ENCODE measurements at regions not wholly inside any gene's neighbourhood (a gene's known extent, or its start where the extent isn't known, plus 50 kb on each side); places are given as distances from the start of the nearest gene placed in this dataset.

- intact Hi-C loops (cut with DNase I), result no loop called here
- no peak overlapping the region for H3K4me3 ChIP-seq (ENCODE audit: low read length in 2 of 2)
- no peaks in the 10 kb centered on the region for H3K27me3 ChIP-seq (ENCODE audit: control insufficient read depth in 1 of 2, insufficient read depth in 2 of 2, low read length in 1 of 2)
- no peaks in the 10 kb centered on the region for H3K36me3 ChIP-seq (ENCODE audit: control insufficient read depth in 1 of 2, insufficient read depth in 2 of 2, low read length in 1 of 2)
- 52 to 57% methylated on average over 8 of the region's 8 CpGs for WGBS, 2 donors
- ATAC-seq (ENCODE audit: low FRiP score) (no peak), DNase-seq (no peak)
- no peak overlapping the region for H3K27ac ChIP-seq (ENCODE audit: low read depth in 1 of 2, low read length in 2 of 2)
- H3K4me1 ChIP-seq (ENCODE audit: control insufficient read depth in 1 of 2, insufficient read depth in 2 of 2, low read length in 2 of 2), result no peaks in the 10 kb centered on the region
- no peaks in the 10 kb centered on the region for H3K9me3 ChIP-seq (ENCODE audit: control insufficient read depth, low read length)
Observed at GRCh38 chr9:131809941-131810344, 70.1 kb upstream of the RAPGEF1 start.

- H3K4me1 ChIP-seq (ENCODE audit: control insufficient read depth in 1 of 2, insufficient read depth in 2 of 2, low read length in 2 of 2), result no peaks in the 10 kb centered on the region
- no peak overlapping the region for H3K4me3 ChIP-seq (ENCODE audit: low read length in 2 of 2)
- H3K36me3 ChIP-seq (ENCODE audit: control insufficient read depth in 1 of 2, insufficient read depth in 2 of 2, low read length in 1 of 2), result no peaks in the 10 kb centered on the region
- H3K27me3 ChIP-seq (ENCODE audit: control insufficient read depth in 1 of 2, insufficient read depth in 2 of 2, low read length in 1 of 2), result peaks cover 0 to 2% of the 10 kb centered on the region in 2 donors
- WGBS, 2 donors, result 68 to 76% methylated on average over 7 of the region's 7 CpGs
- intact Hi-C loops (cut with DNase I), result no loop called here
- H3K9me3 ChIP-seq (ENCODE audit: control insufficient read depth, low read length), result peaks cover 7% of the 10 kb centered on the region
- no peak overlapping the region for H3K27ac ChIP-seq (ENCODE audit: low read depth in 1 of 2, low read length in 2 of 2)
- ATAC-seq (ENCODE audit: low FRiP score) (no peak), DNase-seq (peak in 1 of 2 donors; percentile 25)
Observed at GRCh38 chr9:131808291-131808690, 68.4 kb upstream of the RAPGEF1 start.

- no peak overlapping the region for H3K4me3 ChIP-seq (ENCODE audit: low read length in 2 of 2)
- peaks cover 7% of the 10 kb centered on the region for H3K9me3 ChIP-seq (ENCODE audit: control insufficient read depth, low read length)
- intact Hi-C loops (cut with DNase I), result no loop called here
- WGBS, 2 donors, result 6 to 8% methylated on average over 18 to 19 of the region's 19 CpGs
- peaks cover 0 to 4% of the 10 kb centered on the region in 2 donors for H3K27me3 ChIP-seq (ENCODE audit: control insufficient read depth in 1 of 2, insufficient read depth in 2 of 2, low read length in 1 of 2)
- DNase-seq, result peak; percentile 20 to 58
- no peaks in the 10 kb centered on the region for H3K36me3 ChIP-seq (ENCODE audit: control insufficient read depth in 1 of 2, insufficient read depth in 2 of 2, low read length in 1 of 2)
- H3K4me1 ChIP-seq (ENCODE audit: control insufficient read depth in 1 of 2, insufficient read depth in 2 of 2, low read length in 2 of 2), result no peaks in the 10 kb centered on the region
- no peak overlapping the region for H3K27ac ChIP-seq (ENCODE audit: low read depth in 1 of 2, low read length in 2 of 2)
- ATAC-seq (ENCODE audit: low FRiP score), result no peak
Observed at GRCh38 chr9:131807144-131807983, 67.5 kb upstream of the RAPGEF1 start.

- Histone ChIP-seq H3K4me1 (ENCODE audit: control insufficient read depth in 1 of 2, insufficient read depth in 2 of 2, low read length in 2 of 2) (no peaks in the 10 kb centered on the region), H3K27ac (ENCODE audit: low read depth in 1 of 2, low read length in 2 of 2) (no peak overlapping the region), H3K27me3 (ENCODE audit: control insufficient read depth in 1 of 2, insufficient read depth in 2 of 2, low read length in 1 of 2) (peaks cover 0 to 4% of the 10 kb centered on the region in 2 donors), H3K36me3 (ENCODE audit: control insufficient read depth in 1 of 2, insufficient read depth in 2 of 2, low read length in 1 of 2) (no peaks in the 10 kb centered on the region), H3K9me3 (ENCODE audit: control insufficient read depth, low read length) (peaks cover 7% of the 10 kb centered on the region), H3K4me3 (ENCODE audit: low read length in 2 of 2) (no peak overlapping the region)
- DNase-seq, result no peak
- WGBS, 2 donors, result 34 to 41% methylated on average over 8 of the region's 8 CpGs
- intact Hi-C loops (cut with DNase I), result no loop called here
- no peak for ATAC-seq (ENCODE audit: low FRiP score)
Observed at GRCh38 chr9:131805803-131806202, 65.9 kb upstream of the RAPGEF1 start.

GRCh38 chr9:131804826-131805225 is 65.0 kb upstream of the RAPGEF1 start:
- peaks cover 0 to 4% of the 10 kb centered on the region in 2 donors for H3K27me3 ChIP-seq (ENCODE audit: control insufficient read depth in 1 of 2, insufficient read depth in 2 of 2, low read length in 1 of 2)
- 39 to 43% methylated on average over 3 of the region's 3 CpGs for WGBS, 2 donors
- H3K9me3 ChIP-seq (ENCODE audit: control insufficient read depth, low read length), result peaks cover 9% of the 10 kb centered on the region
- intact Hi-C loops (cut with DNase I), result no loop called here
- no peak for DNase-seq
- H3K36me3 ChIP-seq (ENCODE audit: control insufficient read depth in 1 of 2, insufficient read depth in 2 of 2, low read length in 1 of 2), result no peaks in the 10 kb centered on the region
- no peak overlapping the region for H3K4me3 ChIP-seq (ENCODE audit: low read length in 2 of 2)
- H3K4me1 ChIP-seq (ENCODE audit: control insufficient read depth in 1 of 2, insufficient read depth in 2 of 2, low read length in 2 of 2), result no peaks in the 10 kb centered on the region
- no peak overlapping the region for H3K27ac ChIP-seq (ENCODE audit: low read depth in 1 of 2, low read length in 2 of 2)
- no peak for ATAC-seq (ENCODE audit: low FRiP score)

- peaks cover 9% of the 10 kb centered on the region for H3K9me3 ChIP-seq (ENCODE audit: control insufficient read depth, low read length)
- no peak overlapping the region for H3K4me3 ChIP-seq (ENCODE audit: low read length in 2 of 2)
- H3K27me3 ChIP-seq (ENCODE audit: control insufficient read depth in 1 of 2, insufficient read depth in 2 of 2, low read length in 1 of 2), result peaks cover 0 to 4% of the 10 kb centered on the region in 2 donors
- ATAC-seq (ENCODE audit: low FRiP score) (no peak), DNase-seq (no peak)
- WGBS, 2 donors, result 76 to 84% methylated on average over 4 of the region's 4 CpGs
- H3K4me1 ChIP-seq (ENCODE audit: control insufficient read depth in 1 of 2, insufficient read depth in 2 of 2, low read length in 2 of 2), result no peaks in the 10 kb centered on the region
- intact Hi-C loops (cut with DNase I), result no loop called here
- no peaks in the 10 kb centered on the region for H3K36me3 ChIP-seq (ENCODE audit: control insufficient read depth in 1 of 2, insufficient read depth in 2 of 2, low read length in 1 of 2)
- H3K27ac ChIP-seq (ENCODE audit: low read depth in 1 of 2, low read length in 2 of 2), result no peak overlapping the region
Observed at GRCh38 chr9:131803758-131804411, 64.0 kb upstream of the RAPGEF1 start.

GRCh38 chr9:131801810-131802209 is 61.9 kb upstream of the RAPGEF1 start:
- no peak overlapping the region for H3K27ac ChIP-seq (ENCODE audit: low read depth in 1 of 2, low read length in 2 of 2)
- no peak for ATAC-seq (ENCODE audit: low FRiP score)
- H3K4me3 ChIP-seq (ENCODE audit: low read length in 2 of 2), result no peak overlapping the region
- no peaks in the 10 kb centered on the region for H3K36me3 ChIP-seq (ENCODE audit: control insufficient read depth in 1 of 2, insufficient read depth in 2 of 2, low read length in 1 of 2)
- peaks cover 11% of the 10 kb centered on the region for H3K9me3 ChIP-seq (ENCODE audit: control insufficient read depth, low read length)
- peaks cover 0 to 4% of the 10 kb centered on the region in 2 donors for H3K27me3 ChIP-seq (ENCODE audit: control insufficient read depth in 1 of 2, insufficient read depth in 2 of 2, low read length in 1 of 2)
- intact Hi-C loops (cut with DNase I), result no loop called here
- peak in 1 of 2 donors; percentile 5 for DNase-seq
- H3K4me1 ChIP-seq (ENCODE audit: control insufficient read depth in 1 of 2, insufficient read depth in 2 of 2, low read length in 2 of 2), result no peaks in the 10 kb centered on the region
- WGBS, 2 donors, result 25 to 34% methylated on average over 8 of the region's 8 CpGs

- ATAC-seq (ENCODE audit: low FRiP score) (no peak), DNase-seq (peak in 1 of 2 donors; percentile 13)
- peaks cover 13% of the 10 kb centered on the region for H3K9me3 ChIP-seq (ENCODE audit: control insufficient read depth, low read length)
- intact Hi-C loops (cut with DNase I), result no loop called here
- no peaks in the 10 kb centered on the region for H3K36me3 ChIP-seq (ENCODE audit: control insufficient read depth in 1 of 2, insufficient read depth in 2 of 2, low read length in 1 of 2)
- H3K4me3 ChIP-seq (ENCODE audit: low read length in 2 of 2), result no peak overlapping the region
- no peaks in the 10 kb centered on the region for H3K4me1 ChIP-seq (ENCODE audit: control insufficient read depth in 1 of 2, insufficient read depth in 2 of 2, low read length in 2 of 2)
- no peak overlapping the region for H3K27ac ChIP-seq (ENCODE audit: low read depth in 1 of 2, low read length in 2 of 2)
- H3K27me3 ChIP-seq (ENCODE audit: control insufficient read depth in 1 of 2, insufficient read depth in 2 of 2, low read length in 1 of 2), result peaks cover 0 to 4% of the 10 kb centered on the region in 2 donors
- WGBS, 2 donors, result 63 to 66% methylated on average over 2 of the region's 2 CpGs
Observed at GRCh38 chr9:131800843-131801242, 61.0 kb upstream of the RAPGEF1 start.

- WGBS, 2 donors, result 52 to 57% methylated on average over 2 of the region's 2 CpGs
- no peak overlapping the region for H3K4me3 ChIP-seq (ENCODE audit: low read length in 2 of 2)
- H3K27ac ChIP-seq (ENCODE audit: low read depth in 1 of 2, low read length in 2 of 2), result no peak overlapping the region
- H3K4me1 ChIP-seq (ENCODE audit: control insufficient read depth in 1 of 2, insufficient read depth in 2 of 2, low read length in 2 of 2), result no peaks in the 10 kb centered on the region
- H3K27me3 ChIP-seq (ENCODE audit: control insufficient read depth in 1 of 2, insufficient read depth in 2 of 2, low read length in 1 of 2), result peaks cover 0 to 4% of the 10 kb centered on the region in 2 donors
- peaks cover 13% of the 10 kb centered on the region for H3K9me3 ChIP-seq (ENCODE audit: control insufficient read depth, low read length)
- H3K36me3 ChIP-seq (ENCODE audit: control insufficient read depth in 1 of 2, insufficient read depth in 2 of 2, low read length in 1 of 2), result no peaks in the 10 kb centered on the region
- intact Hi-C loops (cut with DNase I), result no loop called here
- DNase-seq (no peak), ATAC-seq (ENCODE audit: low FRiP score) (no peak)
Observed at GRCh38 chr9:131800366-131800765, 60.5 kb upstream of the RAPGEF1 start.
